NB4 (cell line): ENCODE measurements at regions not wholly inside any gene's neighbourhood (a gene's known extent, or its start where the extent isn't known, plus 50 kb on each side); places are given as distances from the start of the nearest gene placed in this dataset.

Experiments used
- POLR2A ChIP-seq: IDR thresholded peaks from 2 replicates; pipeline ENCODE4 v1.6.1; 2011; ENCODE audit warnings: mild to moderate bottlenecking; ENCODE audit not compliant: insufficient read length; ENCODE audit errors: extremely low read depth
- TF ChIP-seq, protein P1 (sequence below): IDR thresholded peaks from one replicate; pipeline ENCODE4 v1.5.1; 2012; ENCODE audit warnings: low read depth, low read length

DNA sequence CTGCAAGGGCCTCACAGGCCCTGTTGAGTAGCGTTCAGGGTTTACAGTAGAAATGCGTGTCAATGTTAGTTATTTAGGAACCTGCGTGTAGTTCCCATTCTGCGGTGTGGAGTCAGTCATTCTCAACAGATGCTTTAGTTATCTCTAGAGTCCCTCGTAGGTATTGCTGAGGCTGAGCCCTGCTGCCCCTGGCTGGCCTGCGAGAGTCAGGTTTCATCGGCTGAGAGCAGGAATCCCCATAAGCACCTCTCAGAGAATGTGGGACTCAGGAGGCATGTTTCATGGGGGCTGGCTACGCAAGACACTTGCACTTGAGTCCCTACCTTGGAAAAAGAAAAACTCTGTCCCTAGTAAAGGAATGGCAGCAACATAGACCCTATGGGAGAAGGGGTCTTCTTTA lies 347.5 kb upstream of the ASIC2 start:
- TF ChIP-seq, protein P1, sequence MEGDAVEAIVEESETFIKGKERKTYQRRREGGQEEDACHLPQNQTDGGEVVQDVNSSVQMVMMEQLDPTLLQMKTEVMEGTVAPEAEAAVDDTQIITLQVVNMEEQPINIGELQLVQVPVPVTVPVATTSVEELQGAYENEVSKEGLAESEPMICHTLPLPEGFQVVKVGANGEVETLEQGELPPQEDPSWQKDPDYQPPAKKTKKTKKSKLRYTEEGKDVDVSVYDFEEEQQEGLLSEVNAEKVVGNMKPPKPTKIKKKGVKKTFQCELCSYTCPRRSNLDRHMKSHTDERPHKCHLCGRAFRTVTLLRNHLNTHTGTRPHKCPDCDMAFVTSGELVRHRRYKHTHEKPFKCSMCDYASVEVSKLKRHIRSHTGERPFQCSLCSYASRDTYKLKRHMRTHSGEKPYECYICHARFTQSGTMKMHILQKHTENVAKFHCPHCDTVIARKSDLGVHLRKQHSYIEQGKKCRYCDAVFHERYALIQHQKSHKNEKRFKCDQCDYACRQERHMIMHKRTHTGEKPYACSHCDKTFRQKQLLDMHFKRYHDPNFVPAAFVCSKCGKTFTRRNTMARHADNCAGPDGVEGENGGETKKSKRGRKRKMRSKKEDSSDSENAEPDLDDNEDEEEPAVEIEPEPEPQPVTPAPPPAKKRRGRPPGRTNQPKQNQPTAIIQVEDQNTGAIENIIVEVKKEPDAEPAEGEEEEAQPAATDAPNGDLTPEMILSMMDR: no peak
- TF ChIP-seq POLR2A: no peak
